Fibroblast of skin of abdomen (primary cell): ENCODE measurements at regions not wholly inside any gene's neighbourhood (a gene's known extent, or its start where the extent isn't known, plus 50 kb on each side); places are given as distances from the start of the nearest gene placed in this dataset.

ENCODE experiments used
- DNase-seq: peaks from one replicate; pipeline ENCODE4 v3.0.0-alpha.2; 2013

DNA sequence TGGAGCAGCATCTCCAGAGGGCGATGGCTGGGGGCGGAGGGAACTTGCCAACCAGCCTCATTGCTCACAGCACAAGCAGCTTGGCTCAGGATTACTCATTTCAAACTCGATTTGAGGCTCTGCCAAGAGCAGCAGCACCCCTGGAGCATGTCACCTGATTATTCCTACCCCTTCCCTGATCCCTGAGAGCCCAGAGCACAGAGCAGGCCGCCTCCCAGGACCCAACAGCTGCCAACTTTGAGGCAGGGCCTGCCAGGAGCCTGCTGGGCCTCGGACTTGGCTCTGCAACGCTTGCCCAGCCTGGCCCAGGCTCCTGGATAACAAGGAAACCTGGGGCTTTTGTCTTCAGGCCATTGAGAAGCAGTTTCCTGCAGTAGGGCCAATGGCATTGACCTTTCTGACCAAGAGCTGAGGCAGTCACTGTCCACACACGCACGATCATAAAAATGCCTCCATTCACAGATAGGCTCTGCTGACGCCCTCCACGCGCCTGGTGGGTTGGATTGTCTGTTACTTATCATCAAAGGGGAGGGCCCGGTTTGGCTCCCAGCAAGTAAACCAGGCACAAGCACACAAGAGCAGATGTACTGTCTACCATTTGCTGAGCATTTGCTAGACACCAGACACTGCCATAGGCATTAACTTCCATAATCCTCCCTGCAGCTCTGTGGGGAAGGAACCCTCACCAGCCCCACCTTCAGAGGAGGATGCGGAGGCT, 406.6 kb upstream of the EEF2KMT start:
- peak; percentile 2 for DNase-seq

GRCh38 chr16:5502944-5503343, 405.3 kb upstream of the EEF2KMT start:
- no peak for DNase-seq

GRCh38 chr16:5502467-5502869, 404.9 kb upstream of the EEF2KMT start:
- DNase-seq, result no peak

DNA sequence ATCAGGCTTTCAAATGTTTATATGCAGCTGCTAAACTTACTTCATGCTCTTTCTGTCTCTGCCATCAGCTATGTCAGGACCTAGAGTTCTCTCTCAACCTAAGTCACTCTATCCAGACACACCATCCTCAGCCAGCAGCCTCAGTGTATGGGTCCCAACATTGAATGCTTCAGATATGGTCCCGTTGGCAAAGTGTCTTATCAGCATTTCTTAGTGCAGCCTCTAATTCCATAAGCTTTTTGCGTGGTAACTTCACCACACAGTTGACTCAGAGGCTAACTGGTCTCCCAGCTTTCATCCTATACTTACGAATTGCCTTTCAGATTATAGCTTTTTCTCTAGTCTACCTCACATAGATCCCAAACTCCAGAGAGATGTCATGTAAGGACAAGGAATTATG, 402.9 kb upstream of the EEF2KMT start:
- DNase-seq, result no peak

- DNase-seq, result no peak
Measured at GRCh38 chr16:5498562-5498961, 401.0 kb upstream of the EEF2KMT start.

GRCh38 chr16:5496013-5496412, 398.4 kb upstream of the EEF2KMT start:
- DNase-seq, result no peak

DNA sequence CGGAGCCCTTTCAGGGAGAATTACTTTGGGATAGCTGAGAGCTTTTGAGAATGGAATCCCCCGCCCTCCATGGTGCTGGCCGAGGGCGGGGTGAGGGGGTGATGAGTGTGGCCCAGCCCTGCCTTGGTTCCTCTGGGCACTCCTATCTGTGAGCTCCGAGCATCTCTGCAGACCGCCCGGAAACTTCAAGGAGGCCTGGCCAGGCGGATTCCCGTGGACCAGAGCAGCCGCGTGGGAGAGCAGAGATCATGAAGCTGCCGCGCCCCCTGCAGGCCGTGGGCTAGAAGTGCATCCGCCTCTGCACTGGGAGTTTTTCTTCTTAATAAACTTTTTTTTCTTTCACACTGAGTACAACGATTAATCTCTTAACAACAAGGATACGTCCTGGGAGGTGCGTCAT, 392.9 kb upstream of the EEF2KMT start:
- DNase-seq, result no peak

DNA sequence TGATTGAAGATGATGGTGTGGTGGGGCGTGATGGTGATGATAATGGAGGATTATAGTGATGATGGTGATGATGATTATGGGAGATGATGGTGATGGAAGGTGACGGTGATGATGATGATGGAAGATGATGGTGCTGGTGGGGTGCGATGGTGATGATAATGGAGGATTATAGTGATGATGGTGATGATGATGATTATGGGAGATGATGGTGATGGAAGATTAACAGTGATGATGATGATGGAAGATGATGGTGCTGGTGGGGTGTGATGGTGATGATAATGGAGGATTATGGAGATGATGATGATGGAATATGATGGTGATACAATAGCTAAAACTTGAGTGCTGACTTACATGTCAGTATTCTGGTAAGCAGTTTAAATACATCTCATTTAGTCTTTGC, 391.0 kb upstream of the EEF2KMT start:
- DNase-seq, result no peak

DNA sequence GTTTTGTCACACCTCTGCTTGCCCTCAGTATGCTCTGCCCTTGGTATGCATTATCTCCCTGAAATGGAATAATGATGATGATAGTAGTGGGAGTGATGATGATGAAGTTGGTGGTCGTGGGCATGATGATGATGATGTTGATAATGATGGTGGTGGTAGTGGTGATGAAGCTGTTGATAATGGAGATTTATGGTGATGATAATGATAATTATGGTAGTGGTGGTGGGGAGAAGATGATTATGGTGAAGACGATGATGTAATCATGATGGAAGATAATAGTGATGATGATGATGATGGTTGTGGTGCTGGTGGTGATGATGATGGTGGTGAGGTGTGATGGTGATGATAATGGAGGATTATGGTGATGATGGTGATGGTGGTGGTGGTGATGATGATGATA, 390.1 kb upstream of the EEF2KMT start:
- no peak for DNase-seq

DNA sequence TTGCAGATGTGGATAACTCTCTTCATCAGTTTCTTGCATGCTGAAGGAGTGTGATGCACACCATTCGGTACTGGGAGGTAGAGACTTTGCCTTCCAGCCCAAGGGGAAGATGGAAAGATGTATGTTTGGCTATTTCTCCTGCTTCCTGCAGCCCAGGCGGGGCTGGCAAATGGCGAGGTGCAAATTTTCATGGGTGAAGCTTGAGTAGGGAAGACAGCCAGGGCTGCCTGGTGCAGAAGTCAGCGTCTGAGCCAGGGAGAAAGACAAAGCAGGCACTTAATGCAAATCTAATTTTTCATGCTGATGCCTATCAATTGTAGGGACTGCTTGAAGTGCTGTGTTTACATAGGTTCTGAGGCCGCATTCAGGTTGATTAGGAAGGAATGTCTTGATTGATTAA, 384.7 kb upstream of the EEF2KMT start:
- no peak for DNase-seq

DNA sequence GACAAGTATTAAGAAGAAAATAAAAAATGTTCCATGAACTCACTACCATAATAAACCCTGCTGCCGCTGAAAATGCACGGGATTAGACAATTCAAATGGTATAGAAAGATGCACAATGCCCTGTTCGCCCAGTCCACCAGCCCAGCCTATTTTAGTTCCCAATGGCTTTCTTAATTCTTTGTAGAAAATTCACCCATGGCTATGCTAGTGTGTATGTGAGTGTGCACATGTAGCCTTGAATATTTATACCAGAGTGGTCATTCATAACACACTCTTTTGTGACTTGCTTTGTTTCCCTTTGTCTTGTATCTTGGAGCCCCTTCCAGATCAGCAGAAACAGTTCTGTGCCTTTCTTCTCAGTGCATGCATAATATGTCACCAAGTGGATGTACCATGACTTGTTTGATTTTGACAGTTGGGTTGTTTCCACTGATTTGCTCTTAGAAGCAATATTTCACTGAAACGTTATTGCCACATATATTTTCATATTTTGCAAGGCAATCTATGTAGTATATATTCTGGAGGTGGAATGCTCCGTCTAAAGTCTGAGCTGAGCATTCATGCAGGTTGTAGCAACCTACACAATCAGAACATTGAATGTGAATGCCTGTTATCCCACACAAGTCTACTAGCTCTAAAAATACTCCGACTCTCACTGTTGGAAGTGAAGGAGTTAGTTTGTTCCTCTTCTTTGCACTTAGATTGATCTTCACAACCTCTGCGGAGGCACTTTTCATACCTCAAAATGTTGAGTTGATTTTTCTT, 383.0 kb upstream of the EEF2KMT start:
- DNase-seq, result no peak

DNA sequence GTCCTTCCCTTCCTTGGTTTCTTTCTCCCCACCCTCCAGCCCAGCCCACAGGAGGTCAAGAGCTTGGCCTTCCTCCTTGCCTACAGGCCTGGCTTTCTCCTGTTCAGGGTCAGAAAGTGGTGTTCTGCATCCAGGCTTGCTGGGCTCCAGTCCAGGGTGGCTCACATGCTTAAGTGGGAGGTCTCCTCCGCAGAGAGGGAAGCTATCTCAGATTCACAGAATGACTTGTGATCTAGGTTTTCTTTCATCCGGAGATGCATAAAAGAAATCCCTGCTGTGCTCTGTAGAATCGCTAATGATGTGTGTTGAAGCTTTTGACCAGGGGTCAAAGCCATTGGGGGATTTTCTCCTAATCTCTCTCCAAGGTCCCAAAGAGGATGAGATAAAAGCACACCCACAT, 382.3 kb upstream of the EEF2KMT start:
- no peak for DNase-seq

- DNase-seq, result no peak
Measured at GRCh38 chr16:5478036-5478435, 380.4 kb upstream of the EEF2KMT start.

DNA sequence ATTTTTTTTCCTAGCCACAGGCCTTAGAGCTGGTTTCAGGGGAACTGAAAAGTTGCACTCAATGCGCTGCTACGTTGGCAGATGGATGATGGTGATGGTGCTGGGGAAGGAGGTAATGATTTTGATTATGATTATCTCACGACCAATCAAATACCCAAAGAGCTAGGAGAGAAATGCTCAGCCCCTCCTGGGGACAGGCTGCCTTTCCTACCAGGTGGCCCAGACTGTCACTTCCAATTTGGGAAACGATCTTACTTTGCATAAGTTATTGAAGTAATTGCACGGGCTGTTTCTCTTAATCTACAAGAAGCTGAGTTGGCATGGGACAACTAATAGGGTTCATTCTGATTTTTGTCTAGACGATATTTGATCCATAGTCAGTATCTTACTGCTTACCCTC, 379.7 kb upstream of the EEF2KMT start:
- no peak for DNase-seq

DNA sequence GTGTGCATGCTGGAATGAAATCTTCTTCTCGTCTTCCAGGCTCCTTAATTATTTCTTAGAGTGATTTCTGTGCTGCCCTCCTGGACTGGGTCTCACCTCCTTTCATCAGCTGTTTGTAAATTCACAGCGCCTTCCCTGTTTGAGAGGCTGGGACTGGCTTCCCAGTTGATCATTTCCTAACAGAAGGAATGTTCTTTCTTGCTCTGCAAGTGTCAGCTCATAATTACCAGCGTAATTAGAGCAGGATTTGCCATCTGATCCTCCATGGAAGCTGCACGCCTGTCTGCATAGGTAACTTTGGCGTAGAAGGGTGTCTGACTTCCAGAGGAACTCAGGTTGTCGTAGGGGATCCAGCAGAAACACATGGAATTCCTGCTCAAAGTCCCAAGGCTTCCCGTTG, 375.0 kb upstream of the EEF2KMT start:
- DNase-seq, result no peak

DNA sequence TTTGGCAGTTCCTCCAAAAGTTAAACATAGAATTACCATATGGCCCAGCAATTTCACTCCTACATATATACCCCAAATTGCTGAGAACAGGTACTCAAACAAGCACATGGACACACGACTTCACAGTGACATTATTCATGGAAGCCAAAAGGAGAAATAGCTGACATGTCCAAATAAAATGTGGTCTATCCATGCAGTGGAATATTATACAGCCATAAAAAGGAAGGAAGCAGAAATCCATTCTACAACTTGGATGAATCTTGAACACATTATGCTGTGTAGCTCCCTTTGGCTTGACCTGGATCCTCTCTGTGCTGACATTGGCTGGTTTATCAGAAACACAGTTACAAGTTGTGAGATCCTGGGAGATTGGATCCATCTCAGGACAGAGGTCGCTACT, 370.9 kb upstream of the EEF2KMT start:
- DNase-seq, result no peak

GRCh38 chr16:5467552-5467951, 370.0 kb upstream of the EEF2KMT start:
- DNase-seq, result no peak

DNA sequence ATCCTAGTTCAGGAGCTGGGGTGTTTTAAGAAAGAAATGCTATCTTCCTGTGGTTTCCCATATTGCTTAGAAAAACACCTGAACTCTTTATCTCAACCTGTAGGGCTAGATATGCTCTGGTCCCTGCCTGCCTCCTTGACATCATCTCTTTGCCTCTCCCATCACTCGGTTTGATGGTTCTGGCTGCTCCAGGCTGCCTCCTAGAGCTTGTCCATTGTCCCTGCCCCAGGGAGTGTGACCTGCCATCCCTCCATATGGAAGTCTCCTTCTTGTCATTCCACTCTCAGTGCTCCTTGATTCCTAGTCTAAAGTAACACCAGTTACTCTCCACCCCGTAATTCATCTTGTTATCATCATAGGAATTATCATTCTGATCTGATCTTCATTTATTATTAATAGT, 369.0 kb upstream of the EEF2KMT start:
- no peak for DNase-seq

- no peak for DNase-seq
Measured at GRCh38 chr16:5465714-5466113, 368.1 kb upstream of the EEF2KMT start.

DNA sequence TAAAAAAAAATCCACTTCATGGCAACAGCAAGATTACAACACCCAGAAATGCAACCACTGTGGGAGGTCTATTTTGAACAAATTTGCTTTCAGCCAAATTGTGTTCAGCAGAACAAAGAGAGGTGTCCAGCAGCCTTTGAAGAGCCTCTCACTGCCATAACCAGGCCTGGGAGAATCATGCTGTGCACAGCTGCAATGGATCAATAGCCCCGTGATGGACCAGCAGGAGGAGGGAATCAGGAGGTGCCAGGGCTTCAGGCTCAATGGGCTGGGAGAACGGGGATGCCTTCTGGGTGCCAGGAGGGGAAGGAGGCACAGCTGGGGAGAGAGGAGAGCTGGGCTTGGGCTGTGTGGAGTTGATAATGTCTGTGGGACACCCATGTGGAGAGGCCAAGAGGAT, 366.2 kb upstream of the EEF2KMT start:
- DNase-seq, result no peak

DNA sequence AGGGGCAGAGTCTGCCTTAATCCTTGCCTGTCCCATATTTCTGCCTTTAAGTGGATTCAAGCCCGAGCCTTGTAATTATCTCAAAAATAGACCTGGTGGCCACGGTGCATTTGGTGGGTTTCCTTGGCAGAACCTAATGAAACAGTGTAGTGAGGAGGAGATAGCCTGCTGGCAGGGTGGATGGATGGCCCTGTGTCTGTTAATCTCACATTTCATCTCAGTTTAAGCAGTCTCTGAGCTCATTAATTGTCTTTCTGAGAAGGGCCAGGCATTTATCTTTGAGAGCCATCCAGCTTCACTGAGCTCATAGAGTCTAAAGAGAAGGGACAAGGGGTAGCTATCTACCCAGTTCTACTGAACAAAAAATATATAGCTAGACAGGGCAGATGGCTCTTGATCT, 364.0 kb upstream of the EEF2KMT start:
- no peak for DNase-seq

DNA sequence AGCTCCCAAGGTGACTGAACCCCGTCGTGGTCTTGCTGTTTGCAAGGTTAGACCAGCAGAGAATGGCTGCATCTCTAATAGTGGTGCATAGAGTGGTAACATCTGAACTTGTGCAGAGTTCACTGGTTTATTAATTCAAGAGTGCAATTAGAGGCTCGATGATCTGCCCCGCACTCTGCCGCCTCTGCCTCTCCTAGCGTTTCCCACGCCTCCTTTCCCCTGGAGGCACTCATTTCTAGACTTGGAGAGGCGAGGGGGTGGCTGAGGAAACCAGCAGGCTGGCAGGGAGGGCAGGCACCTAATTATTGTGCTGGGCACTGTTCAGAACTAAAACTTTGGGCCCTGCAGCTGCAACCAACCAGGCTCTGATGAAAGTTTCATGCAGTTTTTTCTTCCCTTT, 363.5 kb upstream of the EEF2KMT start:
- DNase-seq, result no peak

DNA sequence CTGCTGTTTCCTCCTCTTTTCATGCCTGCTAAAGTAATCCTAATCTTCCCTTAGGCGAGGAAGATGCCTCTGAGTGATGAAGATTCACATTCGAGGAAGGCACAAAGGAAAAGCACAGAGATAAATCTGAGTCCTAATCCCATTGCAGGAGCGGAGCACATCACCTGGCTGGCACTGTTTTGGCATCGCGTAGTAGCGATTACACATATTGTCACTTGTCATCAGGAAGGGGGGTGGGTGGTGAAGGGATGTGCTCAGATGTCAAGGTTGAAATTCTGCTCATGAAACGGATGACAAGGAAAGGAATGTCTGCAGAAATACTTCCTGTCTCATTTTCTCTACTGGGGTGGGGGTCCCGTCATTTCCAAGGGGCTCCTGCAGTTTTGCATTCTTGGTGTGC, 363.1 kb upstream of the EEF2KMT start:
- no peak for DNase-seq

- no peak for DNase-seq
Measured at GRCh38 chr16:5459863-5460262, 362.3 kb upstream of the EEF2KMT start.

DNA sequence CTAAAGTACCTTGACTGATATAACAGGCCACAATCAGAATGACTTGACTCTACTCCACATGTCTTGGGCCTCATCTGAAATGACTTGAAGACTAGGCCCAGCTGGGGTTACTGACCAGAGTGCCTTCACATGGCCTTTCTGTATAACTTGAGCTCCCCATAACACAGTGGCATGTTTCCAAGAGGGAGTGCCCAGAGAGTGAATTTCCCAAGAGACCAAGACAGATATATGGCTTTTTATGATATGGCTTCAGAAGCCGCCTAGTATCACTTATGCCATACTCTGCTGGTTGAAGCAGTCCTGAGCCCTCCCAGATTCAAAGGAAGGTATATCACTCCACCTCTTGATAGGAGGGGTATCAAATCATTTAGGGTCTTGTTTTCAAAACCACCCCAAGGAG, 357.5 kb upstream of the EEF2KMT start:
- no peak for DNase-seq
